SIG-M5 treated with dmso at 0.1 percent for 504 hours (cell line): ENCODE measurements at regions not wholly inside any gene's neighbourhood (a gene's known extent, or its start where the extent isn't known, plus 50 kb on each side); places are given as distances from the start of the nearest gene placed in this dataset.

ENCODE experiments used
- DNase-seq: peaks from one replicate; lab custom pipeline; 2025; ENCODE audit not compliant: unreplicated experiment; lab: John Stamatoyannopoulos, UW

DNA sequence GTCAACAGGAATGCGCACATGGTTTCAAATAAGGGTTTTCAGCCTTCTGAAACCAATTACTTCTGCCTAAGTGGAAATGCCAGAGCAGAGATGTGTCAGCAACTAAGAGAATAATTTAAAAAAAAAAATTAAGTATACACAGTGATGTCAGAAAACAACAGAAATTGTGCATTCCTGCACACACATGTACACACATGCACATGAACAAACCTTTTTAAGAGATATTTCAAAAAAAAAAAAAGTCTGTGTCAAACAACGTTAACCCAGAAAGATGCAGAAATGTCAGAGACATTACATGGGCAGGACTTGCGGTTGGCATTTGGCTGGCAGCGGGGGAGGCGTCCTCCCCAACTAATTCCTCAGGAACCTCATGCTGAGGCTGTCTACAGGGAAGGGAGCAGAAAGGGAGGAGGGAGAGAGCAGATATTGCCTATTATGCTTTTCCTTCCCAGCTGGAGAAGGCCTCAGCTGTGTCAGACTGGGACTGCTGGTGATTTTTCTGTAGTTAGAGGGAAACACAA lies 536.9 kb upstream of the WWC1 start:
- DNase-seq: no peak

DNA sequence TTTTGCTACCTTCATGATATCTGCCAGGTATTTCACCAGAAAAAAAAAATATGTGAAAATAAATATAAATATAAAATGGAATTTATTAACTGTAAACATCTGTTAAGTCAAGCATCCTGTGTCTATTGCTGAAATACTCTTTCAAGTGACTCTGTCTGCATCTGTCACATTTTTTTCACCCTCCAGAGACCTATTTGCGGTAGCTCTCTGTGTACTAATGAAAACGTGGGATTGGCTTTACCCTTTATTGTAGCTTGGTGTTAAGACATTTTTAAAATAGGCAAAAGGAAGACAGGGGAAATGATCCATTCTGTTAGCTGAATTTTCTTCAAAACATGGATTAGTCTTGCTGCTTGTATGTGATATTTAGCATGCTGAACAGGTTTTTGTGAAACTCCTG lies 536.0 kb upstream of the WWC1 start:
- DNase-seq: no peak

GRCh38 chr5:167759057-167759821 lies 532.2 kb upstream of the WWC1 start:
- DNase-seq: no peak

- DNase-seq: no peak
Measured at GRCh38 chr5:167763772-167764171, 527.7 kb upstream of the WWC1 start.

- DNase-seq: no peak
Measured at GRCh38 chr5:167764641-167765289, 526.7 kb upstream of the WWC1 start.

DNA sequence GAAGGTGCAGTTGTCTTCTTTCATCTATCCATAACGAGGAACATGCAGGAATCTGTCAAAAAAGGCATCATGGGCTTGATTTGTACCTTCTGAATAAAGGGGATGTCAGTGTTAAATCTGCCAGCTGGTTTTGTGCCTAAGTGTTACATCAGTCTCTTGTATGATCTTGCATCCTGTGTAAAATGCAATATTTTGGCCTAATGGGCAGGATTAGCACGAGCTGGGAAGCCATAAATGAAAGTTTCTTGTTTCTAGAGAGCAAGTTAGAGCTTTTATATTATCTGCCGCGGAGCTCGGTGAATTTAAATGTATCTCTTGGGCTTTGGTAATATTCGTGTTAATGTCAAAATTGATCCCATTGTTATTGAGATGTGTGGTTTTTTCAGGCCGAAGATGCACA lies 526.1 kb upstream of the WWC1 start:
- DNase-seq: no peak

DNA sequence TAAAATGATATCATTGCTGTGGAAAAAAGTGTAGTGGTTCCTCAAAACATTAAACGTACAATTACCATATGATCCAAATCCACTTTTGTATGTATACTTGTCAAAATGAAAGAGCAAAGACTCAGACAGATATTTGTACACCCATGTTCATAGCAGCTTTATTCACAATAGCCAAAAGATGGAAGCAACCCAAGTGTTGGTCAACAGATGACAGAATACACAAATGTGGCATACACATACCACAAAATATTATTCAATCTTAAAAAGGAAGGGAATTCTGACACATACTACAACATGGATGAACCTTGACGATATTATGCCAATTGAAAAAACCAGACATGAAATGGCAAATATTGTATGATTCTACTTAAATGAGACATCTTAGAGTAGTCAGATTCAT lies 524.5 kb upstream of the WWC1 start:
- DNase-seq: no peak

DNA sequence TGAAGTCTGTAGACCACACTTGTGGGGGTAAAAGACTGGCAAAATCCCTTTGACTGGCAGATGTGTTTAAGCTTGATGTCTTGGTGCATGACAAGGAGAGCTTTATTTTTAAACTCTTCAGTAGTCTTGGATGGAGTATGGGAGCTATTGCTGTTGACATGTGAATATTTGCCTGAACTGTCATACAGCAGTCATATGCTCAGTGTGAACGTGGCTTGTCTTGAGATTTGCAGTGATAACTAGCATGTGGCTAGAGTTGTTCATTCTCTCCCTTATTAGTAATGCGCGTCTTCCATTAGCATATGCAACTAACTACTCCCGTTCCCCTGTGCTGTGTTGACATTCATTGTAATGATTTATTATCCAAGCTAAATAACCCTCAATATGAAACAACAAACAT lies 523.6 kb upstream of the WWC1 start:
- DNase-seq: no peak

- no peak for DNase-seq
Measured at GRCh38 chr5:167769846-167770413, 521.5 kb upstream of the WWC1 start.

DNA sequence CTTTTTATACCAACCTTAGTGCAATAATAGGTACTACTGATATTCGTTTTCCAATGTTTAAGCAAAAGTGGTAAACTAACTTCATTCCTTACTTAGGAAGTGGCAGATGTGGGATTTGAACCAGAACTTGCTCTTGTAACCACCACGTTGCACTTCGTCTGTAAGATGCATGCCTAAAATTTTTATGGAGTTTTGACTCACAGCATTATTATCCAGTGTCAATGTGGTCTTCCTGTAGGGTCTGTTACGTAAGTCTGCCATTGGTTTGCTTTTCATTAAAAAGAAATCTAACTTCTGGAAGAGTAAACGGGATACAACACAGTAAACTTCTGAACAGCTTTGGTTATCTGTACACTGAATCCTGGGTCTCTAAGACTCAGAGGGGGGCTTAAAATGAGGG lies 521.0 kb upstream of the WWC1 start:
- no peak for DNase-seq

DNA sequence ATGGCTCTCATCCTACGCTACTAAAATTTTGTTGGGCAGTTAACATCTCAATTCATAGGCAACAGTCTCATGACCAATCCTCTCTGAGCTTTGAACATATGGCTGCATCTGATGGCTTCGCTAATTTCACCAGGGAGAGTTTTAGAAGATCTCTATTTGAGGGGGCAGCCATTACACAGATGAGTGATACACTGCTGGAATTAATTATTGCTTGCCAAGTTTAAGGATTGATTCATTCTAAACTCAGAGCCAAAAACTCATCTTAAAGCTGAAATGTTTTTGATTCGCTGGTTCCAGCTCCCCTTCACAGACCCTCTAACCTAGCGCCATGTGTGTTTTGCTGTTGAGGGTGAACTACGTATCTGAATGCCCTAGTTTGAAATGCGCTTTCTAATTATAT lies 519.9 kb upstream of the WWC1 start:
- DNase-seq: no peak

GRCh38 chr5:167773668-167774301 lies 517.7 kb upstream of the WWC1 start:
- no peak for DNase-seq

DNA sequence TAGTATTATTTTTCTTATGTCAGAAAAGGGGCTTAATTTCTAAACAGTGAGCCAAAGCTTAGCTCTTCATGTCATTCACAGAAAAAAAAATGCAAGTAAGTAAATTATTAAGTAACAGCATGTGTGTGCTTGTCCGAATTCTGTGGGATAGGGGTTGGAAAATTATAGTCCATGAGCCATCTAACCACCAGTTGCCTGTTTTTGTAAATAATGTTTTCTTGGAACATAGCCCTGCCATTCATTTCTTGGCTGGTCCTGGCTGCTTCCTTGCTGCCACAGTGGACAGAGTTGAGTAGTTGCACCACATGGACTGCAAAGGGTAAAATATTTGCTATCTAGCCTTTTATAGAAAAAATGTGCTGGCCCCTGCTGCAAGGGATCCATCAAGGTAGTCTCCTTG lies 513.7 kb upstream of the WWC1 start:
- no peak for DNase-seq

- DNase-seq: no peak
Measured at GRCh38 chr5:167778228-167778627, 513.2 kb upstream of the WWC1 start.

DNA sequence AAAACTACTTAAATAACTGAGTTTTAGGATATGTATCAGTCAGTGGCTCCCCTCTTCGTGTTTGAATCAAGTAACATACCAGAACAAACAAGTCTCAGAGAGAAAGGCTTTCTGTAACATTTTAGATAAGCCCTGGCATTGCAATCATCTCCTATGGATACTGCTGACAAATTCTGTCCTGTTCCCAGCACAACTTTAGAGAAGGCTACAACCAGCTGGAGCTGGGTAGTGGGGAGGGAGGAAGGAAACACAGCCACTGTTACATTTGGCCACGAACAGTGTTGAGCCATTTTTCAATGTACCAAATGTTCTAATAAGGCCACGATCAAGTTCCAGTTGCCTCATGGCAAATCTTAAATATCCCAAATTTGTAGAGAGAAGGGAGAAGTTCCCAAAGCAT lies 511.8 kb upstream of the WWC1 start:
- DNase-seq: no peak

DNA sequence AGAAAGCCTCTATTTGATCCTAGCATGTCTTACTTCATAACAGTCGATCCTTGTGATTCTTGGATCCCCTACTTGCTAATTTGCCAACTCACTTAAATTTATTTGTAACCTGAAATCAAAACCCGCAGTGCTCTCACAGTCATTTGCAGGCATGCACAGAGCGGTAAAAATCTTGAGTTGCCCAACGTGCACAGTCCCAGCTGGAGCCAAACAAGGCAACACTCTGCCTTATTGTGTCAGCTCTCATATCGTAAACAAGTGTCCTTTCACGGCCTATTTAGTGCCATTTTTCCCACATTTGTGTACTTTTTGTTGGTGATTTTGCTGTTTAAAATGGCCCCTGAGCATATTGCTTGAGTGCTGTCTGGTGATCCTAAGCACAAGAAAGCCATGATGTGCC lies 511.3 kb upstream of the WWC1 start:
- DNase-seq: no peak

DNA sequence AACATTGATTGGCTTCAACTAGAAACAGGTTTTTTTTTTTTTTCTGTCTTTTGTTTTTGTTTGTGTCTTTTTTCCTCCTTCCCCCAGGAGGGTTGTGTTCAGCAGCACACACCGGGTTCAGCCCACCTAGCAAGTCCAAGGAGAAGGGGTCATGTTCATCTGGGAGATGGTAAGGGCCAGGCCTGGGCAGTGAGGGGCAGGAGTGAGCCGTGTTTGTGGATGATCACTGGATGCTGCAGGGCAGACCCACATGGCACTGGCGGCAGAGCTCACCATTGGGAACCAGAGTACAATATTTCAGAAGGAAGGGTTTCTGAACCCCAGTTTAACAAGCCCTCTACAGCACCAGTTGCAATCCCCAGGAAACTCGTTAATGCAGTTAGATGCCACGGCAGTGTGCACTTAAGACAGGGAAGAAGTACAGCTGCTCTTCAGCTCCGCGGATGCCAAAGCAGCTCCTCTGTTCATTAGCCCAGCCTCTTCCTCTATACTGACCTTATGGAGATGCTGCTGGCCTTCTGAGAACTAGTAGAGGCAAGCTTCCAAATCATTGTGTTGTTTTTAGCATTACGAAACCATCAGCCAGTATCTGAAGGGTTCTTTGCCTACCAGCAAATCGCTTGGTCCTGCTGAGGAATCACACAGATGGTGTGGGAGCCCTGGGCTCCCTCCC lies 508.2 kb upstream of the WWC1 start:
- no peak for DNase-seq

DNA sequence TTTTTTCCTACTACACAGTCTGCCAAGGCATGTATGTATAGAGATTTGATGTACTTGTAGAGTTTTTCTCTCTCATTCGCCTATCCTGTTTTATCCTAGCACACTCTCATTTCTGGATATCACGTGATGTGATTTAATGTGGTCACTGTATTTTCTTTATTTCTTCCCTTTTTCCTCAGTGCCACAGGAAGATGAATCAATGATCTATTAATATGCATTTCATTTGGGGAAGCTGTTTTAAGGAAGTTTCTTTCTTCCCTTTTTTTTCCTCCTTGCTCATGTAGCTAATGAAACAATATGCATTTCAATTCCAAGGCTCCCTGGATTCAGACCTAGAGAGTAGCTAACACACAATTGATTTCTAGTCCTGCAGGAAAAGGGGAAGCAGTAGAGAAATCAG lies 506.3 kb upstream of the WWC1 start:
- peak; percentile 13 for DNase-seq

GRCh38 chr5:167785901-167786300 lies 505.5 kb upstream of the WWC1 start:
- no peak for DNase-seq

GRCh38 chr5:167786871-167787578 lies 504.4 kb upstream of the WWC1 start:
- DNase-seq: no peak

DNA sequence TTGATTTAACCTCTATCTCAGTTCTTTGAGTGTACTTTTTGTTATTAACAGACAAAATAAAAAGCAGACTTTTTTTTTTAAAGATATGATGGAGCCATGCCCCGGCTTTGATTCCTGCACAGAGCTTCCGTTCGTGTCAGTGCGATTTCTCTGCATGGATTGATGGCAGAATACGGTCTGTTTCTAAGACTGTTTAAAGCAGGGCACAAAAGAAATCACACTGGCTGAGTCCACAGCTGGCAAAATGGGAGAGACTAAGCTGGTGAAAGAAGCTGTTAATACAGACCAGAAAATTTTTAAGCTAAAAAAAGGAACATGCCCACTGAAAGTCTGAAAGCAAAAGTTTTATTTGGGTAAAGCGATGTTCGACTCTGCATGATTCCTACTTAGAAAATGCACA lies 501.4 kb upstream of the WWC1 start:
- DNase-seq: no peak
